ENCODE measurements at regions not wholly inside any gene's neighbourhood (a gene's known extent, or its start where the extent isn't known, plus 50 kb on each side); places are given as distances from the start of the nearest gene placed in this dataset.

DNA sequence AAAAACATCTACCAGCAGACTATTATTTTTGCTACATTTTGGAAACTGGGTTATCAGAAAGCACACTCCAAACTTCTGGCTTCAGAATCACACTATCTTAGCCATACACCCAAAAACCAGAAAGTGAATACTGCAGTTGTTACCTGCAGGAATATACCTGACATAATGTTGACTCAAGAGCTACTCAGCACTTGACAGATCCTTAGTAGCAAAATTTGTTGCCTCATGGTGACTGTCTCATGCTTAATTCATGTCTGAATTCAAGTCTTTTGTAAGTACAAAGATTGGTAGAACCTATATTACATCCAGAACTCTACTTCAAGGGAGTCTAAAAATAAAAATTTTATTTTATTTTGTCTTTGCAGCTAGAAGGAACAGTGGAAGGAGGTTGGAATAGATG is 140.2 kb upstream of the GYPA start:
- H3K4me1 ChIP-seq (ENCODE audit: control insufficient read depth, insufficient read depth, low read length) = no peaks in the 10 kb centered on the region
- no peak overlapping the region for H3K4me3 ChIP-seq (ENCODE audit: insufficient read depth, low read depth, low read length)
- H3K27ac ChIP-seq (ENCODE audit: insufficient read depth, low read depth, low read length, poor library complexity, severe bottlenecking) = no peak overlapping the region
- H3K27me3 ChIP-seq (ENCODE audit: control insufficient read depth, insufficient read depth, low read length, poor library complexity, severe bottlenecking) = no peaks in the 10 kb centered on the region
- no peaks in the 10 kb centered on the region for H3K9me3 ChIP-seq (ENCODE audit: control insufficient read depth, low read length)
- H3K36me3 ChIP-seq (ENCODE audit: control insufficient read depth, insufficient read depth, low read length) = no peaks in the 10 kb centered on the region

DNA sequence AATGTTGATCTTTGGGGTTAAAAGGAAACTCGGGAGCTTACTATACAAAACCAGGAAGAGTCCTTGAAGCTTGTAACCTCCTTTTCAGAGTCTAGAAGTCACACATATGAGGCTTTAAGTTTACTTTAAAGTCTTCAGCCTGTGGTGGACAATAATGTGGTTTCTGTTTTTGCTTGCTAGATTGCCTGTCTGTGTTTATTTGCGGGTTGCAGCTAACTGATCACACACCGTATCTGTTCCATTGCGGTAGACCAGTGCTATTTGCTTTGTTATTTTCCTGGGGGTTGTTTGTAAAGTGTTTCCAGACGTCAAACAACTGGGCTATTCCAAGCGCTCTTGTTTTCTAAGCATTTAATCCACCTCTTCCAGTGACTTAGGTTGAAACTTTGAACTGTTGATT is 143.0 kb upstream of the GYPA start:
- Histone ChIP-seq H3K36me3 (ENCODE audit: control insufficient read depth, insufficient read depth, low read length) (no peaks in the 10 kb centered on the region), H3K4me3 (ENCODE audit: insufficient read depth, low read depth, low read length) (no peak overlapping the region), H3K27me3 (ENCODE audit: control insufficient read depth, insufficient read depth, low read length, poor library complexity, severe bottlenecking) (no peaks in the 10 kb centered on the region), H3K27ac (ENCODE audit: insufficient read depth, low read depth, low read length, poor library complexity, severe bottlenecking) (no peak overlapping the region), H3K9me3 (ENCODE audit: control insufficient read depth, low read length) (no peaks in the 10 kb centered on the region), H3K4me1 (ENCODE audit: control insufficient read depth, insufficient read depth, low read length) (no peaks in the 10 kb centered on the region)
- WGBS, 2 experiments = 95 to 96% methylated on average over 5 to 6 of the region's 6 CpGs

DNA sequence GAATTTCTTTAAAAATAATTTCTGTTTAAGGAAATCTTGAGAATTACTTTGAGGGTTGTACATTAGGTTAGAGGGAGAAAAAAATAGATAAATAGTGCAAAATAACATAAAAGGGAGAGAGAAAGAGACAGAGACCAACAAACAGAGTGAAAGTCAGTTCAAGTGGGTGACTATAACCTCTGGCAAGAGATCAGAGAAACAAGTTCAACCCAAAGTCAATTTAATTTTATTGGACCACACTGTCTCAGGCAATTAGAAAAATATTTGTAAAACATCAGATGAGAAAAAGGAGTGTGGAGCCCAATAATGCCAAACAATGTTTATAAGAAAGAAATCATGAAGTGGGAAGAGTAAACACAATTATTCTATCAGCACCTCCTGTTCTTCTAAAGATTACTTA is 143.5 kb upstream of the GYPA start:
- no peaks in the 10 kb centered on the region for H3K36me3 ChIP-seq (ENCODE audit: control insufficient read depth, insufficient read depth, low read length)
- H3K4me3 ChIP-seq (ENCODE audit: insufficient read depth, low read depth, low read length) = no peak overlapping the region
- no peak overlapping the region for H3K27ac ChIP-seq (ENCODE audit: insufficient read depth, low read depth, low read length, poor library complexity, severe bottlenecking)
- H3K27me3 ChIP-seq (ENCODE audit: control insufficient read depth, insufficient read depth, low read length, poor library complexity, severe bottlenecking) = no peaks in the 10 kb centered on the region
- no peaks in the 10 kb centered on the region for H3K4me1 ChIP-seq (ENCODE audit: control insufficient read depth, insufficient read depth, low read length)
- no peaks in the 10 kb centered on the region for H3K9me3 ChIP-seq (ENCODE audit: control insufficient read depth, low read length)

DNA sequence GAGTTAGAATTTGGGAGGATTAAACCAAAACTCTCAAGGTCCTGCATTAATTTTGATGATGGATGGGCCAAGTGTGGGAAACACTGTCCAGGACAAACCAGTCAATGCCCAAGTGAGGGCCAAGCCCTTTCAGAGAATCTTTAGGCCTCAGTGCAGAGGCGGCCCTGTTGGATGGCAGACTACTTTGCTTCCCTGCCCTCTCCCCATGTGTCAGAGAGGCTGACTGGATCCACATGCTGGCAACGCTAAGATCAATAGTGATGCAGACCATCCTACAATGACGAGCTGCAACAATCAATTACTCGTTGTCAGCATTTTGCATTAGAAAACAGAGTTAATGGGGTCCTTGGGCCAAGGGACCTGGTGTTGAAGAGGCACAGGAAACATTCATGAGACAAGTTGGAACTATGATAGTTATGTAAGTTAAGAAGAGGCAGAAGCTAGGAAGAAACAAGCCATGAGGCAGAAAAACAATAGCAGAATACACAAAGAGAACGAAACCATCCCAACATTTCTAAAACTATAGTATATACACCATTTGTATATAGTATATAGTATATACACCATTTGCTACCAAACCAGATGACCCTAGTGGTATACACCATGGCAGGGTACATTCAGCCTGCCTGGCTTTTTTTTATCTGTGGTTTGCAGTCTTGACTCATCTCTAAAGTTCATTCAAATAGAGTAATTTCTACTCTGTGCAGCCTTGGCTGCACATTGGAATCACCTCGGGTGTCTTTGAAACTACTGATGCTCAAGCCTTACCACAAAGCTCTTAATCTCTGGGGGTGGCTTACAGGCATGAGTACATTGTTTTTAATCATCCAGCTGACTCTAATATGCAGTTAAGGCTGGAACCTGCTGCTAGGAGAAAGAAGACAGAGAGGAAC is 147.7 kb upstream of the GYPA start:
- Histone ChIP-seq H3K27ac (ENCODE audit: insufficient read depth, low read depth, low read length, poor library complexity, severe bottlenecking) (no peak overlapping the region), H3K9me3 (ENCODE audit: control insufficient read depth, low read length) (no peaks in the 10 kb centered on the region), H3K4me1 (ENCODE audit: control insufficient read depth, insufficient read depth, low read length) (no peaks in the 10 kb centered on the region), H3K4me3 (ENCODE audit: insufficient read depth, low read depth, low read length) (no peak overlapping the region), H3K36me3 (ENCODE audit: control insufficient read depth, insufficient read depth, low read length) (no peaks in the 10 kb centered on the region), H3K27me3 (ENCODE audit: control insufficient read depth, insufficient read depth, low read length, poor library complexity, severe bottlenecking) (no peaks in the 10 kb centered on the region)
- 83 to 84% methylated on average over 5 of the region's 6 CpGs for WGBS, 2 experiments

DNA sequence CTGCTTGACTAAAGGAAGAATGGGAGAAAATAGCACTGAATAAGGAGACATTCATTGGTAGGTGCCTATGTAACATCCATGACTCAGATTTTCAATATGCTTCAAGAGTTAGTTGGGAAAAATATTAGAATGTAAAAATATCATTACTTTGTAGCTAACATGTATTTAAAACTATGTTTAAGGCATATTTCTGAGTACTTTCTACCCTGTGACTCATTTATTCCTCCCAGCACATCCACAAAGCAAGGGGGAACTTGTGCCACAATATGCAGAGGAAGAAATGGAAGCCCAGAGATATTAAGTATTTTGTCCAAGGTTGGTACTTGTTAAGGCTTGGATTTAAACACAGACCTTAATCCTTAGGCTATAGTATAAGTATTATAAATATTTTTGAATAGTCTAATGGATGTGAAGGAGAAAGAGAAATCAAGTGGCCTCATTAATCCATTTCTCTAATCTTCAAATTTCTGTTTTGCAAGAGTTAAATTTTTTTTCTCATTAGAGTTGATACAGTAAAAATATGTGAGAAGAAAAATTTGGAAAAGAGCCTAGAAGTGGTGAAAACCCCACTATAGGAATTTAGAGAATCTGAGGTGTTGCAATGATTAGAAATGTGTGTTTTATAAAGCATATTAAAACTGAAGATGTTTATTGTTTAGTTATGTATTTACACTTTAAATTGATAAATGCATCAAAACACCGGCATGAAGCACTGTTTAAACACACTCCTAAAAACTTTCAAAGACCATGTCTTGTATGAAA is 149.3 kb upstream of the GYPA start:
- WGBS, 2 experiments = no CpG with 5 or more reads among the region's 1 CpG
- Histone ChIP-seq H3K27me3 (ENCODE audit: control insufficient read depth, insufficient read depth, low read length, poor library complexity, severe bottlenecking) (no peaks in the 10 kb centered on the region), H3K4me1 (ENCODE audit: control insufficient read depth, insufficient read depth, low read length) (no peaks in the 10 kb centered on the region), H3K27ac (ENCODE audit: insufficient read depth, low read depth, low read length, poor library complexity, severe bottlenecking) (no peak overlapping the region), H3K9me3 (ENCODE audit: control insufficient read depth, low read length) (no peaks in the 10 kb centered on the region), H3K4me3 (ENCODE audit: insufficient read depth, low read depth, low read length) (no peak overlapping the region), H3K36me3 (ENCODE audit: control insufficient read depth, insufficient read depth, low read length) (no peaks in the 10 kb centered on the region)

DNA sequence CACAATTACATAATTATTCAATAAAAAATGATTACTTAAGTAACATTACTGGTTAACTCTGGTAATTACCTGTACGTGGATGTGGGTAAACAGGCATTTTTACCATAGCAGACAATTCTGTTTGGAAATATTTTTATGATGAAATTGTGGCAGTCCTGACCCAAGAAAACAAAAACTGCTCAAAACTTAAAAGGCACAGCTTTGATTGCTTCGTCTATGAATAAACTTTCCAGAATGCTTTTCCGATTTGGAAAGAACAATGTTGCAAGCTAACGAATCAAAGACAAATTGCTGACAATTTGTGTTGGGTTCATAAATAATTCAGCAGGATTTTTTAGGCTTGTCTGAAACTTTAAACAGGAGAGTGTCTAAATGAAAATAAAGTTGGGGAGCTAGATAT is 150.6 kb upstream of the GYPA start:
- no peaks in the 10 kb centered on the region for H3K4me1 ChIP-seq (ENCODE audit: control insufficient read depth, insufficient read depth, low read length)
- H3K27ac ChIP-seq (ENCODE audit: insufficient read depth, low read depth, low read length, poor library complexity, severe bottlenecking) = no peak overlapping the region
- no peaks in the 10 kb centered on the region for H3K36me3 ChIP-seq (ENCODE audit: control insufficient read depth, insufficient read depth, low read length)
- no peaks in the 10 kb centered on the region for H3K27me3 ChIP-seq (ENCODE audit: control insufficient read depth, insufficient read depth, low read length, poor library complexity, severe bottlenecking)
- WGBS, 2 experiments = 89 to 93% methylated on average over 3 to 4 of the region's 4 CpGs
- H3K9me3 ChIP-seq (ENCODE audit: control insufficient read depth, low read length) = no peaks in the 10 kb centered on the region
- no peak overlapping the region for H3K4me3 ChIP-seq (ENCODE audit: insufficient read depth, low read depth, low read length)

DNA sequence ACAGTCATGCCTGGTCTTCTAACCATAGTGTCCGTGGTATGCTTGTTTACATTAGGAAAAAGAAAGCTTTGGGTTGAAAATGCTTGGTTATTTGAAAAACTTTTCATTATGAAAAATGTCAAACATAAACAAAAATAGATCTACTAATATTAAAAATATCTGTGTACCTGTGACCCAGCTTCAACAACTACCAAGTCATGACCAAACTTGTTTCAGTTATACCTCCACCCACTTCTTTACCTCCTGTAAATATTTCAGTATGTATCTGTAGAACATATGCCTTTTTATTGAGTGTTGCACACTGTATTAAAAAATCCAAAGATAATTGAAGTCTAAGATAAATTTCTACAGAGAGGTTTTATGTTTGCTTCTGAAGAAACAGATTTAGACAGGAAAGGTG is 153.7 kb upstream of the GYPA start:
- H3K4me1 ChIP-seq (ENCODE audit: control insufficient read depth, insufficient read depth, low read length) = no peaks in the 10 kb centered on the region
- no peaks in the 10 kb centered on the region for H3K9me3 ChIP-seq (ENCODE audit: control insufficient read depth, low read length)
- H3K27ac ChIP-seq (ENCODE audit: insufficient read depth, low read depth, low read length, poor library complexity, severe bottlenecking) = no peak overlapping the region
- H3K4me3 ChIP-seq (ENCODE audit: insufficient read depth, low read depth, low read length) = no peak overlapping the region
- 100% methylated on average over 1 of the region's 1 CpG; no CpG with 5 or more reads in 1 of the 2 experiments for WGBS, 2 experiments
- no peaks in the 10 kb centered on the region for H3K27me3 ChIP-seq (ENCODE audit: control insufficient read depth, insufficient read depth, low read length, poor library complexity, severe bottlenecking)
- H3K36me3 ChIP-seq (ENCODE audit: control insufficient read depth, insufficient read depth, low read length) = no peaks in the 10 kb centered on the region

DNA sequence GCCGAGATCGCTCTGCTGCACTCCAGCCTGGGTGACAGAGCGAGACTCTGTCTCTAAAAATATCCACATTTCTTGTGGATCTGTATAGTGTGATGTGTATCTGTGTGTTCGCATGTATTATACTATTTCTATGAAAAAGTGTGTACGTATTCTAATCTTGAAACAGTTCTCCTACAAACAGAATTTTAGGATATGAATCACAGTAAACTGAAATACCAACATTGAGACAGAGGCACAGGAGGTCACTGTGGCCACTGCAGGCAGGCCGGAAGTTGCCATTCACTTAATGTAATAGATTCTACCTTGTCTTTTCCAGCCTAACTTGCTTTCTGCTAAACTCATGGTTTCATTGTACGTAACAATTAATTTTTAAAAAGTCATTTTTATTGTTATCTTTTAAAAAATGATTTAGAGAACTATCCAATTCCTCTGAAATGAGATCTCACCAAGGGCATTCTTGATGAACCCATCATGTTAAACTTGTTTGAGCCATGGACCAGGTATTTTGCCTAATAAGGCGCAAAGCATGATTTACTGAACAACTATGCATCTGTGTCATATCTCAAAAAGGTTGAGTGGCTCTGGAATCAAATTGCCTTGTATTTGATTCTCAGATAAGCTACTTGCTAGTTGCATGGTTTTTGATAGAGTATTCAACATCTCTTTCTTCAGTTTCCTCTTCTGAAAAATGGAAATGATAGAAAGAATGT is 154.9 kb upstream of the GYPA start:
- 92 to 97% methylated on average over 6 to 7 of the region's 8 CpGs for WGBS, 2 experiments
- no peak overlapping the region for H3K4me3 ChIP-seq (ENCODE audit: insufficient read depth, low read depth, low read length)
- H3K4me1 ChIP-seq (ENCODE audit: control insufficient read depth, insufficient read depth, low read length) = no peaks in the 10 kb centered on the region
- H3K27ac ChIP-seq (ENCODE audit: insufficient read depth, low read depth, low read length, poor library complexity, severe bottlenecking) = no peak overlapping the region
- H3K9me3 ChIP-seq (ENCODE audit: control insufficient read depth, low read length) = no peaks in the 10 kb centered on the region
- no peaks in the 10 kb centered on the region for H3K27me3 ChIP-seq (ENCODE audit: control insufficient read depth, insufficient read depth, low read length, poor library complexity, severe bottlenecking)
- no peaks in the 10 kb centered on the region for H3K36me3 ChIP-seq (ENCODE audit: control insufficient read depth, insufficient read depth, low read length)

DNA sequence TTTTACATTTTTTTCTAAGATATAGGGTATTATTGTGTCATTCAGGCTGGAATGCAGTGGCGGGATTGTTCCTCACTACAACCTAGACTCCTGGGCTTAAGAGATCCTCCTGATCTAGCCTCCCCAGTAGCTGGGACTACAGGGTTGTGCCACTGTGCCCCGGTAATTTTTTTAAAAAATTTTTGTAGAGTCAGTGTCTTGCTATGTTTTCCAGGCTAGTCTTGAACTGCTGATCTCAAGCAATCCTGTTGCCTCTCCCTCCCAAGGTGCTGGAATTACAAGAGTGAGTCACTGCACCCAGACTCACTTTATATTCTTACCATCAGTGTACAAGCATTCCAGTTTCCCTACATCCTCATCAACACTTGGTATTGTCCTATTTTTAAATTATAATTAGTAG is 156.4 kb upstream of the GYPA start:
- Histone ChIP-seq H3K27ac (ENCODE audit: insufficient read depth, low read depth, low read length, poor library complexity, severe bottlenecking) (no peak overlapping the region), H3K4me3 (ENCODE audit: insufficient read depth, low read depth, low read length) (no peak overlapping the region), H3K27me3 (ENCODE audit: control insufficient read depth, insufficient read depth, low read length, poor library complexity, severe bottlenecking) (no peaks in the 10 kb centered on the region), H3K36me3 (ENCODE audit: control insufficient read depth, insufficient read depth, low read length) (no peaks in the 10 kb centered on the region), H3K9me3 (ENCODE audit: control insufficient read depth, low read length) (no peaks in the 10 kb centered on the region), H3K4me1 (ENCODE audit: control insufficient read depth, insufficient read depth, low read length) (no peaks in the 10 kb centered on the region)
- 92 to 98% methylated on average over 2 of the region's 2 CpGs for WGBS, 2 experiments

DNA sequence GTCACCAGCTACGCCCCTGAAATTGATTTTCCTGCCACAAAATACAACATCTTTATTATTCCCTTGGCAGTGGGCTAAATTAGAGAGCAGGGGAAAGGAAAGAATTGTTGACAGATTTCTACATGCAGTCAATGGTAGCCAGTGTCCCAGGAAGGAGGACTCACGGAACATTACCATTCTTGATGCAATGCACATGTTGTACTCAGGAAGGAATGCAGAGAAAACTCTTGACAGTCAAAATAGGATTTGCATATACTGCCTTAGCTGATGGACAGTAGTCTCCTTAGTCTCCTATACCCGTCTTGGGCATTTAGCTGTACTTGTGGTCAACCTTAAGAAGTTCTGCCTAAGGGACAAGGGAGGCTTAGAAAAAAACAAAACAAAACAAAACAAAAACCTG is 158.0 kb upstream of the GYPA start:
- no peaks in the 10 kb centered on the region for H3K27me3 ChIP-seq (ENCODE audit: control insufficient read depth, insufficient read depth, low read length, poor library complexity, severe bottlenecking)

More for the DNA sequence above, 158.0 kb upstream of the GYPA start:
- no peak overlapping the region for H3K27ac ChIP-seq (ENCODE audit: insufficient read depth, low read depth, low read length, poor library complexity, severe bottlenecking)
- 77 to 88% methylated on average over 3 of the region's 3 CpGs for WGBS, 2 experiments
- H3K4me3 ChIP-seq (ENCODE audit: insufficient read depth, low read depth, low read length) = no peak overlapping the region
- no peaks in the 10 kb centered on the region for H3K4me1 ChIP-seq (ENCODE audit: control insufficient read depth, insufficient read depth, low read length)
- no peaks in the 10 kb centered on the region for H3K36me3 ChIP-seq (ENCODE audit: control insufficient read depth, insufficient read depth, low read length)
- no peaks in the 10 kb centered on the region for H3K9me3 ChIP-seq (ENCODE audit: control insufficient read depth, low read length)

Data from ectodermal cell (in vitro differentiated cells).